HG02623 (cell line): ENCODE measurements at regions not wholly inside any gene's neighbourhood (a gene's known extent, or its start where the extent isn't known, plus 50 kb on each side); places are given as distances from the start of the nearest gene placed in this dataset.

Experiments used
- ATAC-seq: cut with Tn5 transposase; IDR thresholded peaks from one replicate; pipeline ENCODE4 v1.9.1; 2021; ENCODE audit warnings: moderate library complexity; ENCODE audit not compliant: unreplicated experiment

GRCh38 chr4:179855469-179855868, 2387.7 kb upstream of the TENM3 start:
- no peak for ATAC-seq

DNA sequence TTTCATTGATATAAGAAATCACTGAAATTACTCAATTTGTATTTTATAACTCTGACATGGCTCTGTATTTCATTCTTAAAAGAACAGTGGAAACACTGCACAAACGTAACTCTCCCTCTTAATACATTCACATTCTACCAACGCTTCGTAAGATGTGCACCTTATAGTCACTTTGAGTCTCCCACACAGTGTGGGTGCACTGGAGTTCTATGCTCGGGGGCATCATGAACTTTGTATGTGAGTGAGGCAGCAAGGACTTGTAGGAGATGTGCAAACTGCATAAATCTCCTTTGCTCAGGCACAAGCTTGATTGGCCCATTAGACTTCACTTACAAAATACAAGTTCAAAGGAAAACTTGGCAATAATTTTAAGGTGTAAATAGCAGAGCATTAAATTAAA, 2385.0 kb upstream of the TENM3 start:
- no peak for ATAC-seq

DNA sequence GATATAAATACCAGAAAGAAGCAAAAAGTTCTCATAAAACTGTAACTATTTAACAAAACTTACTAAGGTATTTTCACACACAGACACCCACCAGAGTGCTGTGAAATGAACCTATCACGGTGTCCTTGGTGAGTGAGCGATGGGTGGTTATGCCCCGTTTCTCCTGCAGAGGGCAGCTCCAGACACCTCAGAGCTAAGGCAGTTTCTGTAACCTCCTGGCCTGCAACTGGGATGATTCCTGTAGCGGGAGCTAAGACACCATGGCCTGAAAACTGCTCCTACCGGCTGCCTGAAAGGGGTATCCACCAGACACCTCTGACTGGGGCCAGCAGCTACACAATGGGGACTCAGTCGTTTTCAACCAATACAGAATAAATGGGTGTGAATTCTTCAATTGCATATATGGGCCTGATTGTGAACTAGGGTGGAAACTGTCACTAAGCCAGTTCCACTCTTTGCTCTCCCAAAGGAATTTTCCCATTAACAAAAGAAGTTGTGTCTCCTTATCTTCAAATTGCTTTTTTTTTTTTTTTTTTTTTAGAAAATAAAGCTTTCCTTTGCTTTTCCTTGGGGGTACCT, 2375.8 kb upstream of the TENM3 start:
- peak; percentile 99 for ATAC-seq

DNA sequence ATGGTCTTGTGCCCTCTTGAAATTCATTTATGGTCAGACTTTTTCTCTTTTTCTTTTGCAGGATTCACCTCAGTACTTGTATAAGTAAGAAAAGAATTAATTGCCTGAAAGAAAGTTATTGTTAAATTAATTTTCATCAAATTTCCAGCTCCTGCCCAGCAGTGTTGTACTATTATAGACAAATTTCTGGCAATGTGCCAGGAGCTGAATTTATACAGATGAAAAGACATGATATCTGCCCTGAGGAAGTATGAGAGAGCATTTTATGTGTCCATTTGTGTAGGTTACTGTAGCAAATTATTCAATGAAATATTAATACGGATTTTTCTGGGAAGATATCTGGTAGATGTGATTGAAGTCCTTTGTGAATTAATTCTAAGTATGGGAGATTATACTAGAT, 2371.5 kb upstream of the TENM3 start:
- ATAC-seq = no peak

- ATAC-seq = no peak
Observed at GRCh38 chr4:179872755-179873154, 2370.4 kb upstream of the TENM3 start.

DNA sequence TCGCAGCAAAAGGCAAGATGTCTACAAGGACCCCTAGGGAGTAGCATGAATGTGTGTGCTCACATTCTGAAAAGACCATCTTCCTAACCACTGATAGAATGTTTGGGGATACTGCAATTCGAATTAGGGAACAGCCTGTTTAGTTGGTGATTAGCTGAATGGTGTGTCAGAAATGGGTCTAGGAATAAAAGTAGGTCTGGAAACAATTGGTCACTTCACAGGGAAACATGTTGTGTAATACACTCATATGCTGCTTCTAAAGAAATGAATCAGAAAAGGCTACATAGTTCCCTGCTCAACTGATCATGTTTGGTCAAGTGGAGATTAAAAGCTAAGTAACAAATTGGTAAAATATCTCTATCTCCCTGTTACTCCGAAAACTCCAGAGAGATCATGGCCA, 2362.4 kb upstream of the TENM3 start:
- ATAC-seq = no peak

DNA sequence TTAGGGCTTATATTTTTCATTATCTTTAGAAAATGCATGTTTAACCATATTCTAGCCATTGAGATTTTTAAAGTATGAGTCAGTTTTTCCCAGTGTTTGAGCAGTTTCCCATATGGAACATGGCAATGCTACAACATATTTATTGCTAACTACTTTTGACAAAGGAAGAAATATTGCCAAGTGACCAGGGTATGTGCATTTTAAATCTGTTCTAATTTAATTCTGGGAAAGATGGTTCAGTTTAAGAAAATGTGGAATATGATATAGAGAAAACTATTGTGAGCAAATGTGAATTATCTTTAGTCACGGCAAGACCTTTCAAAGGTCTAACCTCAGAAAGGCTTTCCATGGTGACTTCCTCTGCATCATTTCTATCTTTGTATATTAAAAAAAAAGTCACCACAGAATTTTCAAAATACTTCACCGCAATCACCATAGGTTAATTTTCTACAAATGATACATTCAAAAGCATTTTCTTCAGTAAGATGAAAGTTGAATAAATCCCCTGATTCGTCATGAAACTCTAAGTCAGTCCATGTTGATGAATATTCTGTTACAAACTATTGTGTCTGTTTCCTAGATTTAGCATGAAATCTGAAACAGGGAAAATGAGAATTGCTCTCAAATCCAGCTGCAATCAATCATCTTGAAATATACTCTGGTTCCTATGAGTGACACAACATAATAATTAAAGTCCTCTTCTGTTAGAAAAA, 2349.0 kb upstream of the TENM3 start:
- ATAC-seq = no peak

DNA sequence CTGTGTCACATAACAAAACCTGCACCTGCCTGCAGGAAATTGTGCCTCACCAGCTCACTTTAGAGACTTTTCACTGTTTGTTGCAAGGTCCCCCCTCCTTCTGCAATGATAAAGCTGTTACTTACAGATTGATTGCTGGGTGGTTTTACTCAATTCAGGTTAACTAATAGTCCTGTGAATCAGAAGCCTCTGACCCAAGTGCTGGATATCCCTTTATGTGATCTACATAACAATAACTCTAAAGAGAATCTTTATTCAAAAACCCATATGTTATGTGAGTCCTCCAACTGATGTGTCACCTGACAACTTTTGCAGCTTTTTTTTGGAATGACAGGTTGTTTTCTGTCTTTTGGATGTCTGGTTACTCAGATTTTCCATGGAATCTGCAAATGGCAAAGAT, 2323.6 kb upstream of the TENM3 start:
- no peak for ATAC-seq

DNA sequence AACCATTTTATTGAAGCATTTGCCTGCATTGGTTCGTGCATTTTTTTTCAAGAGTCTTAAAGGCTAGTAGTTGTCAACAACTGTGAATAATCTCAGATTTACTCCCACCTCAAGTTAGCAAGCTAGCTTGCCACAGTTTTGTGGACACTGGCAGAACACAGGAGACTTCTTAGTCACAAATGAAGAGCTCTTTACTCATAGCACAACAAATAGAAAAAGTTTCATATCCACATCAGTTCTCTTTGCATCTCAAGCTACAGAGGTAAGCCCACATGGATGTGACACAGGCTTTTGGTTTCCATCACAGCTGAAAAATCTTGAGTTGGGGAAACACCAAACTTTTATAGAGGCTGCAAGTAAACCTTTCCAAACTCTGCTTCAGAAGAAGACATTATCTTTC, 2315.7 kb upstream of the TENM3 start:
- ATAC-seq = peak; percentile 53

GRCh38 chr4:179941911-179942310, 2301.3 kb upstream of the TENM3 start:
- ATAC-seq = no peak

GRCh38 chr4:179976777-179977176, 2266.4 kb upstream of the TENM3 start:
- no peak for ATAC-seq

- no peak for ATAC-seq
Observed at GRCh38 chr4:179977378-179977777, 2265.8 kb upstream of the TENM3 start.

DNA sequence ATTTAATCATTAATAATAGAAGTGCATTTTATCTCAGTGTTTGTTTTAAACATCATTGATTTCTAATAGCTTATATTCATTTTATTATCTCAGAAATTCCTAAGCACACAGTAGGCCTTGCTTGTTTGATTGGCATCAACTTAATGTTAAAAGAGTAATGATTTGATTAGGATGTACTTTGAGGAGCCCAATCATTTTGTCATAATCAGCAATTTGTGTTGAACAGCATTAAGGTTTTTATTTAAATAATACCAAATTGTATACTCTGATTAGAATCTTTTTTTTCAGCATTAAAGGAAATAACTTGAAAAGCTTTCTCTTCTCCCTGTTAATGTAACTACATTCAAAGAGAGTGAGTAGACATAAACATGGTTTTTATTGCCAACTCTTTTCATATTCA, 2262.0 kb upstream of the TENM3 start:
- no peak for ATAC-seq

GRCh38 chr4:179989975-179990374, 2253.2 kb upstream of the TENM3 start:
- peak; percentile 100 for ATAC-seq

DNA sequence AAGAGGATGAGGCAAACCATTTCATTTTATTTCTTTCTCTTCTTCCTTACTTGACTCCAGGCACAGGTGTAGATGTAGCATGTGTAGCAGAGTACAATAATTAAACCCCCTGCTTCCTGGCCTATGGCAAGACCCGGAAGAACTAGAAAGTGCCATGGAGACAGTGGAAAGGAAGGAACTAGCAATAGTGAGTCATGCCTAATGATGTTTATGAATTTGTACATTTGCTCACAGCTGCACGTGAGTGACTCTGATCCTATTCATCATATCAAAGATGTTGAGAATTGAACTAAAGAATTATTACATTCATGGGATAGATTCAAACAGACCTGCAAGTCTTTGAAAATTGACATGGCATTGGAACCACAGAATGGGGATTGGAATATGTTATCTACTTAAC, 2233.9 kb upstream of the TENM3 start:
- ATAC-seq = no peak

DNA sequence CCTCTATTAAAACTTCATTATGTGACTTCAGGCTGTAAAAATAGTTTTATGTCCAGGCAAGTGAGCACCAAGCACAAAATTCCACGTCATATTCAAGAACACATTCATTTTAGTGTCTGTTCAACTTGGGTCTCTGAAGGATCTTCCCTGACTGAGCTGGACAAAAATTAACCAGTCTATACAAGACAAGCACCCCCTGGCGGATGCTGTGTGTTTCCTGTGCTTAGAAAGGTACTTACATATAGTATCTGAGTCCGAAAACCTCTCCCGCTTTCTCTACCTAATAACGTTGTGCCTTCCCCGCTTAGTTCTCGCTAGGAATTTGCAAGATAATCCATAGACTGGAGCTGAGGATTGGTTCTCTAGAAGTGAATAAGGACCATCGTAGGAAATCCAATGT, 2214.5 kb upstream of the TENM3 start:
- peak; percentile 72 for ATAC-seq

GRCh38 chr4:180031330-180031729, 2211.9 kb upstream of the TENM3 start:
- no peak for ATAC-seq

DNA sequence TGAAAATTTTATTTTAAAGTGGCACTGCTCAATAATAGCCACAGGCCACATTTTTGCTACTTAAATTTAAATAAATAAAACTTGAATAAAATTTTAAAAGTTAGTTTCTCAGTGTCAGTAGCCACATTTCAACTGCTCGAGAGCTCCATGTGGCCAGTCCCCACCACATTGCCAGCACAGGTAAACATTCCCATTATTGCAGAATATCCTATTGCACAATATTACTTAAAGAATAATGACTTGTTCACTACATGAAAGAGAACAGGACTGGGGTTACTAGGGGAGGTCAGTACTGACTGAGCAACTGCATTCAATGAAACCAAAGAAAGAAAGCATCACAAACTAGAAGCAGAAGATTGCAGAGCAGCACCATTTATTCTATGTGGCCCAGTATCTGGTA, 2201.6 kb upstream of the TENM3 start:
- no peak for ATAC-seq

GRCh38 chr4:180052629-180053028, 2190.6 kb upstream of the TENM3 start:
- no peak for ATAC-seq

DNA sequence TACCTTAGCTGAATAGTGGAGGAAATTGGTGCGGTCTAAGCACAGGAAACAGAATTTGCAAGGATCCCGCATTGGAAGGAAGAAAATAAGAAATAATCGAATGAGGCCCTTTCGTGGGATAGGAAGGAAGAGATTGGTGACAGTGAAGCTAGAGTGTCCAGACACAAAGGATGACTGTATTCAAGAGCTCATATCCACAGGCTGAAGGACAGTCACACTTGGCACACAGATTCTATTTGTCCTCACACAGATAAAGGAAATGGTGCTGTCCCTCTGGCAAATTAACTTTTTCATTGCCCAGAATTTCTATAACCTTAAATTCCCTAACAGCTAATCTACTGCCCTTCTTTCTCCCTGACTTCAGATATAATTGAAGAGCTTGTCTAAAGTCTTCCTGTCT, 2188.9 kb upstream of the TENM3 start:
- ATAC-seq = no peak

DNA sequence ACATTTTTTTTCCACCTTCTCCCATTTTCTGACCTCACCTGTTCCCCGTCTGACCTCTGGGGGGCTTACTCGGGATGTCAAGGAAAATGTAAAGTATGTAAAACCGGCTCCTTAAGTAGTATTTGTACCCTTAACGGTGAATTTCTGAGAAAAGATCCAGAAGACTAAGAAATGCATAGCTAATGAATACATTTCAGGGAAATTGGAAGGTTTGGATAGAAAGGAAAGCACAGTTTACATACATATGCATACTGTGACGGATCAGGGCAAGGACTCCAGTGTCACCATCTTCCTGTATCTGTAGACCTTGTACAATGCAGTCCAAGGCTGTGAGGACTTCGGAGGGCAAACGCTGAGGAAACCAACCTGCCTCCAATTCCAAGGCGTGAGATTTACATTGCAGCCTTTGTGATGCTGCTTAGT, 2185.9 kb upstream of the TENM3 start:
- no peak for ATAC-seq

GRCh38 chr4:180057891-180058671, 2185.1 kb upstream of the TENM3 start:
- ATAC-seq = peak; percentile 52
